A673 (cell line): ENCODE measurements at regions not wholly inside any gene's neighbourhood (a gene's known extent, or its start where the extent isn't known, plus 50 kb on each side); places are given as distances from the start of the nearest gene placed in this dataset.

Experiments
- CTCF ChIP-seq: fragments of 300-800, 200-600 bp; sonication (generic); conservative IDR thresholded peaks from 2 replicates; pipeline ENCODE4 v1.5.1; 2017; ENCODE audit warnings: low read depth, mild to moderate bottlenecking, antibody characterized with exemption, low read length, moderate library complexity, mixed read lengths
- EZH2 ChIP-seq: fragments of 200-600 bp; sonication (generic); IDR thresholded peaks from 2 replicates; pipeline ENCODE4 v1.6.1; 2017; ENCODE audit warnings: borderline replicate concordance, low read depth, mild to moderate bottlenecking, mixed read lengths, antibody characterized with exemption, low read length; ENCODE audit not compliant: poor library complexity, severe bottlenecking

- TF ChIP-seq CTCF, result no peak
- TF ChIP-seq EZH2, result no peak
Measured at GRCh38 chr10:27349987-27350386, 109.4 kb upstream of the ACBD5 start.
